GM23338 (cell line): ENCODE measurements at regions not wholly inside any gene's neighbourhood (a gene's known extent, or its start where the extent isn't known, plus 50 kb on each side); places are given as distances from the start of the nearest gene placed in this dataset.

Experiments
- ATAC-seq: fragments of 200-7000 bp; cut with Tn5 transposase; 3 replicates; pipeline ENCODE4 v1.9.1; 2020
- DNase-seq: peaks from one replicate; pipeline ENCODE4 v3.0.0-alpha.2; 2015; ENCODE audit warnings: low spot score
- H2AFZ ChIP-seq: fragments of 200-600 bp; sonication (generic); 2 replicates; pipeline ENCODE4 v1.8.0; 2016; ENCODE audit warnings: antibody characterized with exemption, mild to moderate bottlenecking, moderate library complexity
- H3F3A ChIP-seq: fragments of 200-600 bp; sonication (generic); replicated peaks from 2 replicates; pipeline ENCODE4 v1.8.0; 2017; ENCODE audit warnings: antibody characterized with exemption, mixed run types, low read depth
- H3K27ac ChIP-seq: fragments of 200-600 bp; sonication (generic); 2 replicates; pipeline ENCODE4 v1.6.1; 2016; ENCODE audit warnings: low read depth
- H3K27me3 ChIP-seq: fragments of 200-600 bp; sonication (generic); 2 replicates; pipeline ENCODE4 v1.8.0; 2016; ENCODE audit warnings: mild to moderate bottlenecking, mixed run types, moderate library complexity; ENCODE audit not compliant: insufficient read depth
- H3K36me3 ChIP-seq: fragments of 200-600 bp; sonication (generic); 2 replicates; pipeline ENCODE4 v1.8.0; 2016; ENCODE audit warnings: mild to moderate bottlenecking; ENCODE audit not compliant: insufficient read depth
- H3K4me1 ChIP-seq: fragments of 200-600 bp; sonication (generic); 2 replicates; pipeline ENCODE4 v1.8.0; 2016; ENCODE audit warnings: mild to moderate bottlenecking, moderate library complexity; ENCODE audit not compliant: insufficient read depth
- H3K4me2 ChIP-seq: fragments of 200-600 bp; sonication (generic); 2 replicates; pipeline ENCODE4 v1.7.1; 2017; ENCODE audit warnings: mixed run types
- H3K4me3 ChIP-seq: fragments of 200-600 bp; sonication (generic); 2 replicates; pipeline ENCODE4 v1.6.1; 2016; ENCODE audit warnings: mixed run types
- H3K79me2 ChIP-seq: fragments of 200-600 bp; sonication (generic); replicated peaks from 2 replicates; pipeline ENCODE4 v1.8.0; 2017; ENCODE audit warnings: mild to moderate bottlenecking; ENCODE audit not compliant: insufficient read depth
- H3K9me2 ChIP-seq: fragments of 200-600 bp; sonication (generic); 2 replicates; pipeline ENCODE4 v1.8.0; 2017; ENCODE audit not compliant: insufficient read depth
- H4K20me1 ChIP-seq: fragments of 200-600 bp; sonication (generic); replicated peaks from 2 replicates; pipeline ENCODE4 v1.8.0; 2017; ENCODE audit warnings: mild to moderate bottlenecking; ENCODE audit not compliant: insufficient read depth
- H3K27ac Mint-ChIP-seq: 2 replicates; pipeline ENCODE4 v1.8.0; 2020; ENCODE audit warnings: inconsistent platforms, mild to moderate bottlenecking, moderate library complexity, mixed read lengths
- H3K27me3 Mint-ChIP-seq: 3 replicates; pipeline ENCODE4 v1.8.0; 2022; ENCODE audit warnings: low read depth, mild to moderate bottlenecking, moderate library complexity, mixed read lengths, inconsistent platforms; ENCODE audit not compliant: insufficient read depth, poor library complexity
- H3K36me3 Mint-ChIP-seq: 3 replicates; pipeline ENCODE4 v1.8.0; 2021; ENCODE audit warnings: low read depth, mild to moderate bottlenecking, inconsistent platforms, moderate library complexity, mixed read lengths
- H3K4me1 Mint-ChIP-seq: 3 replicates; pipeline ENCODE4 v1.8.0; 2020; ENCODE audit warnings: mild to moderate bottlenecking, inconsistent platforms, mixed read lengths
- H3K4me3 Mint-ChIP-seq: 3 replicates; pipeline ENCODE4 v1.8.0; 2021; ENCODE audit warnings: moderate library complexity, mild to moderate bottlenecking, inconsistent platforms, mixed read lengths
- H3K9me3 Mint-ChIP-seq: 3 replicates; pipeline ENCODE4 v1.8.0; 2020; ENCODE audit warnings: moderate library complexity, mild to moderate bottlenecking, inconsistent platforms, mixed read lengths
- CREB1 ChIP-seq: fragments of 250-450 bp; sonication (Bioruptor Pico); IDR thresholded peaks from 2 replicates; pipeline ENCODE4 v1.5.0; 2020; ENCODE audit warnings: low read depth, mild to moderate bottlenecking, moderate library complexity
- EZH2 ChIP-seq: fragments of 200-600 bp; sonication (generic); IDR thresholded peaks from one replicate; pipeline ENCODE4 v1.8.0; 2017; ENCODE audit warnings: antibody characterized with exemption, mild to moderate bottlenecking, low read depth; ENCODE audit not compliant: unreplicated experiment
- EZH2phosphoT487 ChIP-seq: fragments of 200-600 bp; sonication (generic); IDR thresholded peaks from one replicate; pipeline ENCODE4 v1.8.1; 2018; ENCODE audit warnings: antibody characterized with exemption; ENCODE audit not compliant: unreplicated experiment
- JUNB ChIP-seq: IDR thresholded peaks from one replicate; pipeline ENCODE4 v1.6.1; 2016; ENCODE audit warnings: antibody characterized with exemption; ENCODE audit not compliant: unreplicated experiment
- NANOG ChIP-seq: IDR thresholded peaks from 2 replicates; pipeline ENCODE4 v1.6.1; 2016; ENCODE audit warnings: antibody characterized with exemption, borderline replicate concordance
- POLR2AphosphoS5 ChIP-seq: IDR thresholded peaks from 2 replicates; pipeline ENCODE4 v1.6.1; 2016; ENCODE audit warnings: antibody characterized with exemption, low read depth
- ZNF114 ChIP-seq: fragments of 250-450 bp; sonication (Bioruptor Pico); IDR thresholded peaks from 2 replicates; pipeline ENCODE4 v1.5.0; 2020; ENCODE audit warnings: mild to moderate bottlenecking, moderate library complexity
- ZNF331 ChIP-seq: fragments of 250-450 bp; sonication (Bioruptor Pico); IDR thresholded peaks from 2 replicates; pipeline ENCODE4 v1.5.0; 2020; ENCODE audit warnings: low read depth, mild to moderate bottlenecking, moderate library complexity
- TF ChIP-seq, protein P1 (sequence below), 2 experiments: fragments of 200-600 bp in 1 of 2; sonication (generic) in 1 of 2; conservative IDR thresholded peaks; 2 replicates each; pipeline versions ENCODE4 v1.5.1 to v1.6.1; 2016 to 2017; ENCODE audit warnings: antibody characterized with exemption in 2 of 2, low read depth in 2 of 2, mild to moderate bottlenecking in 2 of 2, moderate library complexity in 1 of 2
- TF ChIP-seq, protein P2 (sequence below): fragments of 250-450 bp; sonication (Bioruptor Pico); IDR thresholded peaks from 2 replicates; pipeline ENCODE4 v1.5.0; 2020; ENCODE audit warnings: mild to moderate bottlenecking, moderate library complexity

DNA sequence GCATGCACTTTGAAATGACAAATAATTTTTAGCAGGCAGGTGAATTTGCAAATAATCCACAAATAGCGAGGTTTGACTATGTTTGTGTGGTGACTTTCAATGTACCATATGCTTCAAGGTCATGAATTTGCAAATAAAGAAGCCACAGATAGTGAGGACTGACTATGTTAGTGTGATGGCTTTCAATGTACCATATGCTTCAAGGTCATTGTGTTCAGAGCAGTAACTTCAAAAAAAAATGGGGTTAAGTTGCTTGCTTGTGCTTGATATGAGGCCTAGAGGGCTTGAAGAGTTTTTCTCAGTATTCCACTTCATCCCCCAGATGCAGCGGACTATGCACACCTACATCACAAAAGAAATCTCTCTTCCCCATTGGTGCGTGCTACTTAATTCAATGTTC, 602.9 kb upstream of the LRRTM4 start:
- DNase-seq (no peak), ATAC-seq (no peak)
- Histone ChIP-seq H3K4me3 (no peak overlapping the region), H3K4me1 (no peaks in the 10 kb centered on the region), H3F3A (no peaks in the 10 kb centered on the region), H3K4me2 (no peak overlapping the region), H3K27me3 (no peaks in the 10 kb centered on the region), H4K20me1 (no peaks in the 10 kb centered on the region), H3K79me2 (no peaks in the 10 kb centered on the region), H2AFZ (no peak overlapping the region), H3K9me2 (no peaks in the 10 kb centered on the region), H3K36me3 (no peaks in the 10 kb centered on the region), H3K27ac (no peak overlapping the region)
- no peaks in the 10 kb centered on the region for H3K4me1 Mint-ChIP-seq
- peaks cover 2% of the 10 kb centered on the region; the same call in 2 of the 3 replicates for H3K36me3 Mint-ChIP-seq
- no peak overlapping the region for H3K27ac Mint-ChIP-seq
- TF ChIP-seq POLR2AphosphoS5 (no peak), EZH2phosphoT487 (no peak)
- H3K9me3 Mint-ChIP-seq: peaks cover 6% of the 10 kb centered on the region; the same call in 1 of the 3 replicates
- H3K4me3 Mint-ChIP-seq: no peak overlapping the region
- no peaks in the 10 kb centered on the region for H3K27me3 Mint-ChIP-seq

DNA sequence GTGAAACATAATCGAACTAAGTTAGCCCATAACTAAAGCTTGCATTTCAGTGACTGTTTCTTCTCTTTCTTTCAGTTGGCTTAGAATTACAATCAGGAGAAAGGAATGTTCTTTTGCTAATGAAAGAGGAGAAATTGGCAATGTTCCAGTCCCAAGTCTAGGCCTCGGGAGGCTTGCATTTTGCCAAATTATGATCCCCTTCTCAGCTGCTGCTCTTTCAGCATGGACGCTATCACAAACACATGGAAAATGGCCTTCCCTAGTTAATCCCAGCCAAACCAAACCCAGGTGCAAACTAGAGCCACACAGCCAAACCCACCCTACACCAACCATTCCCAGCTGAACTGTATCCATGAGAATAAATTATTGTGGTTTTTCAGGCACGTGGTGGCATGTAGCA, 605.2 kb upstream of the LRRTM4 start:
- no peaks in the 10 kb centered on the region for H3K4me1 Mint-ChIP-seq
- H2AFZ ChIP-seq: no peak overlapping the region
- no peak overlapping the region for H3K4me3 ChIP-seq
- H3K27me3 Mint-ChIP-seq: no peaks in the 10 kb centered on the region
- ATAC-seq (no peak), DNase-seq (no peak)
- no peak overlapping the region for H3K4me3 Mint-ChIP-seq
- H3K9me2 ChIP-seq: no peaks in the 10 kb centered on the region
- TF ChIP-seq, protein P1, sequence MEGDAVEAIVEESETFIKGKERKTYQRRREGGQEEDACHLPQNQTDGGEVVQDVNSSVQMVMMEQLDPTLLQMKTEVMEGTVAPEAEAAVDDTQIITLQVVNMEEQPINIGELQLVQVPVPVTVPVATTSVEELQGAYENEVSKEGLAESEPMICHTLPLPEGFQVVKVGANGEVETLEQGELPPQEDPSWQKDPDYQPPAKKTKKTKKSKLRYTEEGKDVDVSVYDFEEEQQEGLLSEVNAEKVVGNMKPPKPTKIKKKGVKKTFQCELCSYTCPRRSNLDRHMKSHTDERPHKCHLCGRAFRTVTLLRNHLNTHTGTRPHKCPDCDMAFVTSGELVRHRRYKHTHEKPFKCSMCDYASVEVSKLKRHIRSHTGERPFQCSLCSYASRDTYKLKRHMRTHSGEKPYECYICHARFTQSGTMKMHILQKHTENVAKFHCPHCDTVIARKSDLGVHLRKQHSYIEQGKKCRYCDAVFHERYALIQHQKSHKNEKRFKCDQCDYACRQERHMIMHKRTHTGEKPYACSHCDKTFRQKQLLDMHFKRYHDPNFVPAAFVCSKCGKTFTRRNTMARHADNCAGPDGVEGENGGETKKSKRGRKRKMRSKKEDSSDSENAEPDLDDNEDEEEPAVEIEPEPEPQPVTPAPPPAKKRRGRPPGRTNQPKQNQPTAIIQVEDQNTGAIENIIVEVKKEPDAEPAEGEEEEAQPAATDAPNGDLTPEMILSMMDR (conservative IDR thresholded peaks at IDR 0.05; ENCODE audit: low read depth in 2 of 2): no peak
- no peak for TF ChIP-seq EZH2phosphoT487
- no peak for TF ChIP-seq EZH2
- TF ChIP-seq, protein P2, sequence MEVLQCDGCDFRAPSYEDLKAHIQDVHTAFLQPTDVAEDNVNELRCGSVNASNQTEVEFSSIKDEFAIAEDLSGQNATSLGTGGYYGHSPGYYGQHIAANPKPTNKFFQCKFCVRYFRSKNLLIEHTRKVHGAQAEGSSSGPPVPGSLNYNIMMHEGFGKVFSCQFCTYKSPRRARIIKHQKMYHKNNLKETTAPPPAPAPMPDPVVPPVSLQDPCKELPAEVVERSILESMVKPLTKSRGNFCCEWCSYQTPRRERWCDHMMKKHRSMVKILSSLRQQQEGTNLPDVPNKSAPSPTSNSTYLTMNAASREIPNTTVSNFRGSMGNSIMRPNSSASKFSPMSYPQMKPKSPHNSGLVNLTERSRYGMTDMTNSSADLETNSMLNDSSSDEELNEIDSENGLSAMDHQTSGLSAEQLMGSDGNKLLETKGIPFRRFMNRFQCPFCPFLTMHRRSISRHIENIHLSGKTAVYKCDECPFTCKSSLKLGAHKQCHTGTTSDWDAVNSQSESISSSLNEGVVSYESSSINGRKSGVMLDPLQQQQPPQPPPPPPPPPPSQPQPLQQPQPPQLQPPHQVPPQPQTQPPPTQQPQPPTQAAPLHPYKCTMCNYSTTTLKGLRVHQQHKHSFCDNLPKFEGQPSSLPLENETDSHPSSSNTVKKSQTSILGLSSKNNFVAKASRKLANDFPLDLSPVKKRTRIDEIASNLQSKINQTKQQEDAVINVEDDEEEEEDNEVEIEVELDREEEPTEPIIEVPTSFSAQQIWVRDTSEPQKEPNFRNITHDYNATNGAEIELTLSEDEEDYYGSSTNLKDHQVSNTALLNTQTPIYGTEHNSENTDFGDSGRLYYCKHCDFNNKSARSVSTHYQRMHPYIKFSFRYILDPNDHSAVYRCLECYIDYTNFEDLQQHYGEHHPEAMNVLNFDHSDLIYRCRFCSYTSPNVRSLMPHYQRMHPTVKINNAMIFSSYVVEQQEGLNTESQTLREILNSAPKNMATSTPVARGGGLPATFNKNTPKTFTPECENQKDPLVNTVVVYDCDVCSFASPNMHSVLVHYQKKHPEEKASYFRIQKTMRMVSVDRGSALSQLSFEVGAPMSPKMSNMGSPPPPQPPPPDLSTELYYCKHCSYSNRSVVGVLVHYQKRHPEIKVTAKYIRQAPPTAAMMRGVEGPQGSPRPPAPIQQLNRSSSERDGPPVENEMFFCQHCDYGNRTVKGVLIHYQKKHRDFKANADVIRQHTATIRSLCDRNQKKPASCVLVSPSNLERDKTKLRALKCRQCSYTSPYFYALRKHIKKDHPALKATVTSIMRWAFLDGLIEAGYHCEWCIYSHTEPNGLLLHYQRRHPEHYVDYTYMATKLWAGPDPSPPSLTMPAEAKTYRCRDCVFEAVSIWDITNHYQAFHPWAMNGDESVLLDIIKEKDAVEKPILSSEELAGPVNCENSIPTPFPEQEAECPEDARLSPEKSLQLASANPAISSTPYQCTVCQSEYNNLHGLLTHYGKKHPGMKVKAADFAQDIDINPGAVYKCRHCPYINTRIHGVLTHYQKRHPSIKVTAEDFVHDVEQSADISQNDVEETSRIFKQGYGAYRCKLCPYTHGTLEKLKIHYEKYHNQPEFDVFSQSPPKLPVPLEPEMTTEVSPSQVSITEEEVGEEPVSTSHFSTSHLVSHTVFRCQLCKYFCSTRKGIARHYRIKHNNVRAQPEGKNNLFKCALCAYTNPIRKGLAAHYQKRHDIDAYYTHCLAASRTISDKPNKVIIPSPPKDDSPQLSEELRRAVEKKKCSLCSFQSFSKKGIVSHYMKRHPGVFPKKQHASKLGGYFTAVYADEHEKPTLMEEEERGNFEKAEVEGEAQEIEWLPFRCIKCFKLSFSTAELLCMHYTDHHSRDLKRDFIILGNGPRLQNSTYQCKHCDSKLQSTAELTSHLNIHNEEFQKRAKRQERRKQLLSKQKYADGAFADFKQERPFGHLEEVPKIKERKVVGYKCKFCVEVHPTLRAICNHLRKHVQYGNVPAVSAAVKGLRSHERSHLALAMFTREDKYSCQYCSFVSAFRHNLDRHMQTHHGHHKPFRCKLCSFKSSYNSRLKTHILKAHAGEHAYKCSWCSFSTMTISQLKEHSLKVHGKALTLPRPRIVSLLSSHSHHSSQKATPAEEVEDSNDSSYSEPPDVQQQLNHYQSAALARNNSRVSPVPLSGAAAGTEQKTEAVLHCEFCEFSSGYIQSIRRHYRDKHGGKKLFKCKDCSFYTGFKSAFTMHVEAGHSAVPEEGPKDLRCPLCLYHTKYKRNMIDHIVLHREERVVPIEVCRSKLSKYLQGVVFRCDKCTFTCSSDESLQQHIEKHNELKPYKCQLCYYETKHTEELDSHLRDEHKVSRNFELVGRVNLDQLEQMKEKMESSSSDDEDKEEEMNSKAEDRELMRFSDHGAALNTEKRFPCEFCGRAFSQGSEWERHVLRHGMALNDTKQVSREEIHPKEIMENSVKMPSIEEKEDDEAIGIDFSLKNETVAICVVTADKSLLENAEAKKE (CRISPR knock-in tag): no peak
- TF ChIP-seq NANOG: no peak
- no peak for TF ChIP-seq CREB1 (CRISPR knock-in tag)
- no peak for TF ChIP-seq POLR2AphosphoS5
- TF ChIP-seq JUNB: no peak
- no peak for TF ChIP-seq ZNF331 (CRISPR knock-in tag)
- TF ChIP-seq ZNF114: no peak
- H3K27me3 ChIP-seq: no peaks in the 10 kb centered on the region
- no peaks in the 10 kb centered on the region for H3K36me3 ChIP-seq
- no peak overlapping the region for H3K27ac ChIP-seq
- no peaks in the 10 kb centered on the region for H3K4me1 ChIP-seq
- H3K27ac Mint-ChIP-seq: no peak overlapping the region
- H3K9me3 Mint-ChIP-seq: peaks cover 6% of the 10 kb centered on the region; the same call in 1 of the 3 replicates
- H3K4me2 ChIP-seq: no peak overlapping the region
- peaks cover 2% of the 10 kb centered on the region; the same call in 2 of the 3 replicates for H3K36me3 Mint-ChIP-seq
- H3F3A ChIP-seq: no peaks in the 10 kb centered on the region
- H3K79me2 ChIP-seq: no peaks in the 10 kb centered on the region
- no peaks in the 10 kb centered on the region for H4K20me1 ChIP-seq
